ENCODE measurements at regions not wholly inside any gene's neighbourhood (a gene's known extent, or its start where the extent isn't known, plus 50 kb on each side); places are given as distances from the start of the nearest gene placed in this dataset.
"Not testable (repeated sequence)": the region's sequence is repeated elsewhere in the genome, so short reads cannot be mapped to it uniquely, and the experiment has no call there.

DNA sequence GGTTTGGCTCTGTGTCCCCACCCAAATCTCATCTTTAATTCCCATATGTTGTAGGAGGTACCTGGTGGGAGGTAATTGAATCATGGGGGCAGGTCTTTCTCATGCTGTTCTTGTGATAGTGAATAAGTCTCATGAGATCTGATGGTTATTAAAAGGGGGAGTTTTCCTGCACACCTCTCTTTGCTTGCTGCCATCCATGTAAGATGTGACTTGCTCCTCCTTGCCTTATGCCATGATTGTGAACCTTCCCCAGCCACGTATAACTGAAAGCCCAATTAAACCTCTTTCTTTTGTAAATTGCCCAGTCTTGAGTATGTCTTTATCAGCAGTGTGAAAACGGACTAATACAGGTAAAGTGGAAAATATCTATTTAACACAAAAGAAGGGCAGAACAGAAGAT, 213.3 kb downstream of the PTGER3 start:
- TF ChIP-seq ZBTB1 (CRISPR knock-in tag; IDR thresholded peaks at IDR 0.05; ENCODE audit: borderline replicate concordance); ZNF572 (CRISPR knock-in tag; IDR thresholded peaks at IDR 0.05); CHD2 (IDR thresholded peaks at IDR 0.05; ENCODE audit: low read depth, low read length); SMAD3 (CRISPR knock-in tag; IDR thresholded peaks at IDR 0.05): not testable (repeated sequence)
- TF ChIP-seq, protein P1, sequence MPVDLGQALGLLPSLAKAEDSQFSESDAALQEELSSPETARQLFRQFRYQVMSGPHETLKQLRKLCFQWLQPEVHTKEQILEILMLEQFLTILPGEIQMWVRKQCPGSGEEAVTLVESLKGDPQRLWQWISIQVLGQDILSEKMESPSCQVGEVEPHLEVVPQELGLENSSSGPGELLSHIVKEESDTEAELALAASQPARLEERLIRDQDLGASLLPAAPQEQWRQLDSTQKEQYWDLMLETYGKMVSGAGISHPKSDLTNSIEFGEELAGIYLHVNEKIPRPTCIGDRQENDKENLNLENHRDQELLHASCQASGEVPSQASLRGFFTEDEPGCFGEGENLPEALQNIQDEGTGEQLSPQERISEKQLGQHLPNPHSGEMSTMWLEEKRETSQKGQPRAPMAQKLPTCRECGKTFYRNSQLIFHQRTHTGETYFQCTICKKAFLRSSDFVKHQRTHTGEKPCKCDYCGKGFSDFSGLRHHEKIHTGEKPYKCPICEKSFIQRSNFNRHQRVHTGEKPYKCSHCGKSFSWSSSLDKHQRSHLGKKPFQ (CRISPR knock-in tag; IDR thresholded peaks at IDR 0.05; ENCODE audit: insufficient replicate concordance) = not testable (repeated sequence)
- TF ChIP-seq, protein P2, sequence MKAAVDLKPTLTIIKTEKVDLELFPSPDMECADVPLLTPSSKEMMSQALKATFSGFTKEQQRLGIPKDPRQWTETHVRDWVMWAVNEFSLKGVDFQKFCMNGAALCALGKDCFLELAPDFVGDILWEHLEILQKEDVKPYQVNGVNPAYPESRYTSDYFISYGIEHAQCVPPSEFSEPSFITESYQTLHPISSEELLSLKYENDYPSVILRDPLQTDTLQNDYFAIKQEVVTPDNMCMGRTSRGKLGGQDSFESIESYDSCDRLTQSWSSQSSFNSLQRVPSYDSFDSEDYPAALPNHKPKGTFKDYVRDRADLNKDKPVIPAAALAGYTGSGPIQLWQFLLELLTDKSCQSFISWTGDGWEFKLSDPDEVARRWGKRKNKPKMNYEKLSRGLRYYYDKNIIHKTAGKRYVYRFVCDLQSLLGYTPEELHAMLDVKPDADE (CRISPR knock-in tag; IDR thresholded peaks at IDR 0.05) = not testable (repeated sequence)
